ENCODE measurements at regions not wholly inside any gene's neighbourhood (a gene's known extent, or its start where the extent isn't known, plus 50 kb on each side); places are given as distances from the start of the nearest gene placed in this dataset.

DNA sequence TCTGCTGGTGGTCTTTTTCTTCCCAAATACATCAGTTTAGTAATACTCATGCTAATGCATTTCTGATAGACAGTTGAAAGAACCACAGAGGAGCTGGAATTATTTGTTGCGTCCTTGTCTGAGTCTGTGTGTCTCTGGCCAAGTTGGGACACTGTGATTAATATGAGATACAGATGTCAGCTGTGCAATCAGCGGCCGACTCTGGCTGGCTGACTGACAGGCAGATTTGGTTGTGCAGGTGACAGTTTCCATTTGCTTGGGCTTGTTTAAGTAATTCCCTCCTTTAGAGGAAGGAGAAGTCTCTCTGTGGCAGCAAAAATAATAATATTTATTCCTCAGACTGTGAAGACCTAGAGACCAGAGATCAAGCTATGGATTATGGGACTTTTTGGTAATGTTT lies 176.2 kb upstream of the CHRM2 start:
- TF ChIP-seq BHLHE40 (IDR thresholded peaks at IDR 0.05; ENCODE audit: borderline replicate concordance), result no peak
- TF ChIP-seq ELF4 (IDR thresholded peaks at IDR 0.05), result no peak
- TF ChIP-seq FOXM1 (IDR thresholded peaks at IDR 0.05; ENCODE audit: borderline replicate concordance), result no peak
- TF ChIP-seq LEF1 (IDR thresholded peaks at IDR 0.05; ENCODE audit: borderline replicate concordance), result no peak
- no peak for TF ChIP-seq SP1 (IDR thresholded peaks at IDR 0.05)
- TF ChIP-seq ARNT (IDR thresholded peaks at IDR 0.05), result no peak
- TF ChIP-seq FOXK2 (IDR thresholded peaks at IDR 0.05), result no peak
- no peak for TF ChIP-seq NFRKB (IDR thresholded peaks at IDR 0.05)
- TF ChIP-seq TARDBP (IDR thresholded peaks at IDR 0.05), result no peak
- no peak for TF ChIP-seq HDGF (IDR thresholded peaks at IDR 0.05; ENCODE audit: borderline replicate concordance)
- no peak for TF ChIP-seq FOXA1 (IDR thresholded peaks at IDR 0.05)
- TF ChIP-seq SUZ12 (IDR thresholded peaks at IDR 0.05), result no peak
- TF ChIP-seq ZNF384 (IDR thresholded peaks at IDR 0.05), result no peak
- TF ChIP-seq CTBP1 (IDR thresholded peaks at IDR 0.05; ENCODE audit: borderline replicate concordance), result no peak

All from HEK293T (cell line).